ENCODE measurements at regions not wholly inside any gene's neighbourhood (a gene's known extent, or its start where the extent isn't known, plus 50 kb on each side); places are given as distances from the start of the nearest gene placed in this dataset.

GRCh38 chr1:232386721-232387510, 243.0 kb downstream of the SIPA1L2 start:
- TF ChIP-seq CTCF (conservative IDR thresholded peaks at IDR 0.05): no peak
- TF ChIP-seq ZFX (IDR thresholded peaks at IDR 0.05): no peak

Data from C4-2B (cell line).